Tibial nerve (tissue), 4 donors: ENCODE measurements at regions not wholly inside any gene's neighbourhood (a gene's known extent, or its start where the extent isn't known, plus 50 kb on each side); places are given as distances from the start of the nearest gene placed in this dataset.

Experiments used
- CTCF ChIP-seq, 5 experiments: fragments of 200-600 bp in 3 of 5; fragments of 450-650 bp in 2 of 5; sonication (generic) in 3 of 5; IDR thresholded peaks; one replicate each; pipeline ENCODE4 v1.5.1; 2016 to 2019; ENCODE audit warnings: antibody characterized with exemption in 5 of 5, mild to moderate bottlenecking in 3 of 5, moderate library complexity in 2 of 5
- EP300 ChIP-seq, 2 donors: sonication (generic); formaldehyde crosslinking; IDR thresholded peaks; one replicate each; pipeline ENCODE4 v1.6.1; 2017; ENCODE audit warnings: antibody characterized with exemption in 2 of 2, mild to moderate bottlenecking in 1 of 2
- POLR2A ChIP-seq, 2 donors: fragments of 450-650 bp; IDR thresholded peaks; one replicate each; pipeline ENCODE4 v1.6.1; 2017; ENCODE audit warnings: antibody characterized with exemption in 2 of 2, mild to moderate bottlenecking in 2 of 2, moderate library complexity in 2 of 2

- no peak for TF ChIP-seq CTCF (IDR thresholded peaks at IDR 0.05)
- no peak for TF ChIP-seq POLR2A (IDR thresholded peaks at IDR 0.05)
- no peak for TF ChIP-seq EP300 (IDR thresholded peaks at IDR 0.05)
Measured at GRCh38 chr3:164608554-164609276, 469.6 kb downstream of the SI start.
